ENCODE measurements at regions not wholly inside any gene's neighbourhood (a gene's known extent, or its start where the extent isn't known, plus 50 kb on each side); places are given as distances from the start of the nearest gene placed in this dataset.

DNA sequence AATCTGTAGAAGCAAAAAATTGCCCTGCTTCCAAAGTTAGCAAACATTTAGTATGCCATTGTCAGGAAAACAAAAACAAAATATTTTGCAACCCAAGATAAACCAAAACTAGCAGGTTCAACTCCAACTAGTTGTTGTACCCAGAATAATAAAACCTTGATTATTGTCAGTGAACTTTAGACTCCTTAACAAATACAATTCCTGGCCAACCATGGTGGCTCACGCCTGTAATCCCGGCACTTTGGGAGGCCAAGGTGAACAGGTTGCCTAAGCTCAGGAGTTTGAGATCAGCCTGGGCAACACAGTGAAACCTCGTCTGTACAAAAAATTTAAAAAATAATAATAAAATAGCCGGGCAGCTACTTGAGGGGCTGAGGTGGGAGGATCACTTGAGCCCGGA lies 53.6 kb upstream of the EPCAM start:
- DNase-seq: no peak

DNA sequence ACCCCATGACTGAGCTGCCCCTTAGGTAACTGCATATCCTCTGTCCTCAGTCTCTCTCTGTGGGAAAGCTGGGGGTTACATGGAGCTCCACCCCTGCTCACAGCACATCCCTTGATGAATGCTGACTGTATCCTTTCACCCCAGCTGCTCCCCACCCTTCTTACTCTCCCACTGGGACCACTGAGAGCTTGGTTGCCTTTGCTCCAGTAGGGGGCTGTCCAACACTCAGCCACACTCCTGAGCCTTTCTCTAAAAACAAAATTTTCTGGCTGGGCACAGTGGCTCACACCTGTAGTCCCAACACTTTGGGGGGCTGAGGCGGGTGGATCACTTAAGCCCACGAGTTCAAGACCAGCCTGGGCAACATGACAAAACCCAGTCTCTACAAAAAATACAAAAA lies 55.4 kb upstream of the EPCAM start:
- no peak for DNase-seq

DNA sequence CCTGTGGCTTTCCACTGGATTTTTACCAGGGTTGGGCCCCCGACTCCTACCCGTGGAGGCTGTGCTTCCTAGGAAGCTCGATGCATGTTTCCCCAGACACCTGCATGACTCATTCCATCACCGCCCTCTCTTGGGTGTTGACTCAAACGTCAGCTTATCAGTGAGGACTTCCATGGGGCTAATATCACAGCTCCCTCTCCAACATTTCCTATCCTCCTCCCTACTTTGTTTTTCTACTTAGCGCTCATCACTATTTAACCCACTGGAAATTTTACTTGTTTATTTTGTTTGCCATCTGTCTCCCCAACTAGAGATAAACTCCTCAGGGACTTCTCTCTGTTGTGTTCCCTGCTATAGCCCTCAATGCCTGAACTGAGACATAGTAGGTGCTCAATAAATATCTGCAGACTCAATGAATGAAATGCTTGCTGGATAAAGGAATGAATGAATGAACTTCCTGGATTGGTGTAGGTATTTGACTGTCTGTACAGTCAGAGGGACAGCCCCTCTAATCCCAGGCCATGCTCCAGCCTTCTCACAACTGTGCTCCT lies 55.9 kb upstream of the EPCAM start:
- no peak for DNase-seq

DNA sequence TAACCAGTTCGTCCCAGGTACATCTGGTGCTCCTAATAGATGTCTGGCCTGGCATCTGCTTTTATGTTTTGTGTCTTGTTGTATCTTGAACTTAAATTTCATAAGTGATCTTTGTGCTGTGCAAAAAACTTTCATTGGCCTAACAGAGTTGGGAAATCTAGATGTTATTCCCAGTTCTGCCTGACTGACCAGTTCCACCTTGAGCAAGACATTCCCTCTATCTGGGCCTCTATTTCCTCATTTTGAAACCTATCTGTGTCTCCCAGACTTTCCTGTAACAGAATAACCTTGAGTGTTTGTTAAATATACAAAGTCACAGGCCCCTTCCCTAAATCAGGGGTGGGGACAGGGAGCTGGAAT lies 56.6 kb upstream of the EPCAM start:
- no peak for DNase-seq

DNA sequence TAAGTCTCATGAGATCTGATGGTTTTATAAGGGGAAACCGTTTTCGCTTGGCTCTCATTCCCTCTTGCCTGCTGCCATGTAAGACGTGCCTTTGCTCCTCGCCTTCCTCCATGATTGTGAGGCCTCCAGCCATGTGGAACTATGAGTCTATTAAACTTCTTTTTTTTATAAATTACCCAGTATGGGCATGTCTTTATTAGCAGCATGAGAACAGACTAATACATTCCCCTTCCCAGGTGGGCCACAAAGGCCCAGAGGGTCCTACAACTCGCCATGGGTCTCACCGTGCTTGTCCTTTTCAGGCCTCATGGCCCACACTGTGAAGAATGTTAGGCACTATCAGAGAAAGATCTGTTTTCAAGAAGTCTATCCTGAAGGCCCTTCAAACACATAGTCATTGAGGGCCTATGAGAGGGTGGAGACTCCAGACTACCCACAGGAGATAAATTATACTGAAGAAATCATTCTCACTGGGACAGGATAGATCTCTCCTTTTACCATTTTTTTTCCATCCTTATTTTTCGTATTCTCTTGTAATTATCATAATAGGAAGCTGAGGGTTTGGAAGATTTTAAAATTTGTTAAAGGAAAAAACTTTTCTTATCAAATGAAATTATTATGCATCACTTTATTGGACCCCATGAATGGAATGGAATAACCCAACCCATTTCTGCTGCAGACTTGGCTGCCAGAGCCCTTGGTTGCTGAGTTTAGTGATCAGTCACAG lies 57.2 kb upstream of the EPCAM start:
- DNase-seq: no peak

DNA sequence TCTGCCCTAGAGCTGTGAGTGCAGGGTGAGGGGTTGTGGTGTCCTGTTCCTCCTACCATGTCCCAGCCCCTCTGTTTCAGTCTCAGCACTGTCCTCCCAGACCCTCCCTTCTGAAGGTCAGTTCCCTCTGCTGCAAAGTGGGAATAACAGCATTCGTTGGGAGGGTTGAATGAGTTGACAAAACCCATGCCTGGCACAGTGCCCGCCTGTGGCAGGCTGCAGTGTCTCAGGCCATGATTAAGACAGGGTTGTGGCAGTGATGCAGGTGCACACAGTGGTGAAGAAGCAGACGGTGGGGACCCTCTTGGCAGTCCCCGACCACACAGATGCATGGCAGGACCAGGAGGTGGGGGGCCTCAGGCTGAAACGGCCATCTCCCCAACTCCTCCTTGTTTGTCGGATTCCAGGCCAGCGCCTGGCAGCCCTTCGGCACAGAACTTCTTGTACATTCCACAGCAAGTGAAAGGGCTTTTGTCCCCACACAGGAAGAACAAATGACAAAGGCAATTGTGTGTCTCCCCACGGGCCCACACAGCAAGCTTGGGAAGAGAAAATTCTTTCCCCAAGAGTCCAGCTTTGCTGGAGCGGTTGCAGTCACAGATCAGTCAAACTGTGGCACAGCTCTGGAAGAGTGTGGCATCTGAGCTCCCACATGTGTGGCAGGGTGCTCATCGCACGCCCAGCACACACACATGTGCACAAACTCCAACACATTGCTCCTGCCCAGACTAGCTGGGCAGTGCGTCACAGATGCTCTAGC lies 58.1 kb upstream of the EPCAM start:
- no peak for DNase-seq

DNA sequence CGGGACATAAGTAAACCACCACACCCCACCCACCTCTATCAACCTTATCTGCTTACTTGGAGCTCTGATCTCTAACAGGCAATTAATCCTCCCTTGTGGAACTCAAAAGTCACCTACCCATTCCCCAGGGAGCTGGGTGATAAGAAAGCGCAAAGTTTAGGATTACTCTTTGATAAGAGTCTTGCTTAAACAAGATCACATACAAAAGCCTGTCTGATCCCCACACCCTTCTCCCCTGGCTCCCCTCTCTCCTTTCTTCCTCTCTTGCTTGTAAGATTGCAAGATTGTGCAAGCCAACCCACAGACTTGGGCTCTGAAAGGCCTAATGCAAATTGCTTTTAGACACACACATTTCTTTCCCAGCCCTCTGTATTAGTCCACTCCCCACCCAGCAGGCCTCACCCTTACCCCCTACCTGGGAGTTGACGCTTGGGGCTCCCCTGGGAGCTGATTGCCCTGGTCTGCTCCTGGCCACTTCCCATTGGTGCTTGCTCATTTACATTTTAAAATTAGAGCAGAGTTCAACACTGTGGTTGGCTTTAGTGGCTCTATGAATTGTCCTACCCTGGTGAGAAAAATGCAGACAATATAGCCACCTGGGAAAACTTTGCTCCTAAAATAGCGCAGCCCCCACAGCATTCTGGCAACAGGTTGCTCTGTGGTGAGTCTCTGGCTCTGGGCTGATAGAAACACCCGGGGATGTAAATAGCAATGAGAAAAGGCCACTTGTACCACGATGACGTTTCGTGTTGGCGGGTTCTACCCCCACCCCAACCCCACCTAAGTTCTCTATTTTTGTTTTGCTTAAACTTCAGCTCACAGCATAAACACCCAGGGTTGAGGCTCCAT lies 58.9 kb upstream of the EPCAM start:
- DNase-seq: no peak

DNA sequence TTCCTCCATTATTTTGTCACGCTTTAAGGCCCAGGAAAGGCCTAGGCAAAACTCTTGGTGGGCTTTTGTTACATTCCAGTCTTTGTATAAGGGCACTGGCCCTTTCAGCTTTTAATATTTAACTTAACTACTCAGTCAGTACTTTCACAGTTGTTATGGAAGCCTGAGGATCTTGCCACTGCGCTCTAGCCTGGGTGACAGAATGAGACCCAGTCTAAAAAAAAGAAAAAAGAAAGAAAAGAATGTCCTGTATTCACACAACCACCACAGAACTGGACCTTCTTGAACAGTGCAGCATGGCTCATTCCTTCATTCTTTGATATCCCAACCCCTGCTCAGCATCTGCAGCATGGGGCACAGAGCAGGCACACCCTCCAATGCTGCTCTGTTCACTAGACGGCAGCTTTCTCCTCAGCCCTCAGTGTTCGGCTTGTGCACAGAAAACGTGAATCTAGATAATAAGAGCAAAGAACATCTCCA lies 59.6 kb upstream of the EPCAM start:
- DNase-seq: no peak

DNA sequence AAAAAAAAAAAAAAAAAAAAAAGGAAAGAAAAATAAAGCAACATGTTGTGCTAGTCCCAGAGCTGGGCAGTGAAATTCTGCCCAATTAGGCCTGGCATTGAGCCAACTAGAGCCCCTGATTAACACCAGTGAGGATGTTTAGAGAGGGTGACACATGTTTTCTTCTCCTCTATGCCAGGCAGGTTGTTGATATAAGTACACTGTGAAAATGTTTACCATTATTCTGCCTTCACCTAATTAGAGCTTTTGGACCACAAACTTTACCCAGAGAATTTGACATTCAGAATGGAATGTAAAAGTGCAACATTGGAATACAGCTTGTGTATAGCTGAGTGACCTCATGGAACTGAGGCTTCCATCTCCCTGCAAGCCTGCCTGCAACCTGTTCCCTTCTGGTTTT lies 62.0 kb upstream of the EPCAM start:
- DNase-seq: peak; percentile 51

DNA sequence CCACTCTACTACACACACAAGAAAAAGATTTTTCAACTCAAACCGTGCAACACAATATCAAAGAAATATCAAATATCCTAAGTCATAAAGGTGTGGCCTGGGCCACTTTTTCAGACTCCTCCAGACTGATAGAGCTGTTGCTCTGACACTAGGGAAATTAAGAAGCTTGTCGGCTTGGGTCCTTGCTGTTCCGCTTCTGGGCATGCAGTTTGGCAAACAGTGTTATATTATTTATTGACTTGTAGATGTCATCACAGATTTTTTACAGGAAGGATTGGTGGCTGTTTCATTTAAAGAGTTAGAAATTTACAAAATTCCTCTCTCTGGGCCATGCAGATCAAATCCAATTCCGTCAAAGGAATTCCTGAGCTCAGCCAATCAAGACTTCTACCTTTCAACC lies 64.5 kb upstream of the EPCAM start:
- DNase-seq: no peak

DNA sequence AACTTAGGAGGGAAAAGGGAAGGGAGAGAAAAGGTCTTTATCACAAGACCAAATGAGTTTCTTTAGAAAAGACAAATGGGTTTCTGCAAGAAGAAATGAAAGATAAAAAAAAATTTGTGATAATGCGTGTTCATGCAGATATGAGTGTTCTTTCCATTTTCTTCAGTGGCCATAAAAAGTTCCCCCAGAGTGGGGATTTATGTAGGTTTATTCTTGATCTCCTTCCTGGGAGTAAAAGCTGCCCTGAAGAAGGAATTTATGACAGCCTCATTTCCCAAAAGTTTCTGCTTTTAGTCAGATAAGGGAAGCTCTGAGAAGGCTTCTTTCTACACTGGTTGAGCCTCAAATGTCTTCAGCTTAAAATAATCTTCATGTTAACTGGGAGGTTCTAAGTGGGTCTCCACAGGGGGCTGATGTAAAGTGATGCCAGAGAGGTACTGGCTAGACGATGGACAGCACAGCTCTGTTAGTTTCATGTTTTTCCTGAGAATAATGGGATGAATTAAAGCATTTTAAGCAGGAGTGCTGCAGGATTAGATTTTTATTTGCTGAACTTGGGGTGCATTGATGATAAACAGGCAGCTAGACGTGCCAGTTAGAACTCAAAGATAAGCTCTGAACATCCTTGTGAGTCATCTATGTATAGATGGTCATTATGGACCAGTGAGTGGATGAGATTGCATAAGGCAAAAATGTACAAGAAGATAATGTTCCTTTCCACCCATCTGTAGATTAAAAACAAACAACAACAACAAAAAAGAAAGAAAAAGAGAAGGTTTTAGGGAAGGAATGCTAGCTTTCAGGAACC lies 65.6 kb upstream of the EPCAM start:
- DNase-seq: no peak

DNA sequence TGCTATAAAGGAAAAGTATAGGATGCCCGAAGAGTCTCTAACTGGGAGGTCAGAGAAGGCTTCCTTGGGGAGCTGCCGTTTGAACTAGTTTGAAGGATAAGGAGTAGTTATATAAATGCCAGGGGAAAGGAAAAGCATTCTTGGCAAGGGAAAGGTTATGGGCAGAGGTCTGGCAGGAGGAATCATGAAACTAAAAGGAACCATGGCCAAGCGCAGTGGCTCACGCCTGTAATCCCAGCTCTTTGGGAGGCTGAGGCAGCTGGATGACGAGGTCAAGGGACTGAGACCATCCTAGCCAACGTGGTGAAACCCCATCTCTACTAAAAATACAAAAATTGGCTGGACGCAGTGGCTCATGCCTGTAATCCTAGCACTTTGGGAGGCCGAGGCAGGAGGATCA lies 66.8 kb upstream of the EPCAM start:
- no peak for DNase-seq

DNA sequence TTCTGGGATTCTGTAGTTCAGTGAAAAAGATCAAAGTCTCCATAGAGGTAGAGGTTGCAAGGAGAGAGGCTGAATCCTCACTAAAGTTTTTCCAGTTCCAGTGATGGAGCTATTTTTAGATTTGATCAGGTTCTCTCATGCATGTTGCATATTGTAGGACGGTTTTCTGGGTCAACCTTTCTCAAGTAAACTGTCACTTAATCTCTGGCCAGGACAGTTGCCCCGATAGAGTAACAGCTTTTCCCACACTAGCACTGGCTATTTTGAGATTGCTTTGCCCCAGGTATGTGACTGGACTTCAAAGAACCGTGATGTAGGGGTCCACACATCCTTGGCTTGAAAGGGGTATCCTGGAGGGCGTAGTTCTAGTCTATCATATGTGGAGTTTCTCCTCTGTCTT lies 67.4 kb upstream of the EPCAM start:
- no peak for DNase-seq

DNA sequence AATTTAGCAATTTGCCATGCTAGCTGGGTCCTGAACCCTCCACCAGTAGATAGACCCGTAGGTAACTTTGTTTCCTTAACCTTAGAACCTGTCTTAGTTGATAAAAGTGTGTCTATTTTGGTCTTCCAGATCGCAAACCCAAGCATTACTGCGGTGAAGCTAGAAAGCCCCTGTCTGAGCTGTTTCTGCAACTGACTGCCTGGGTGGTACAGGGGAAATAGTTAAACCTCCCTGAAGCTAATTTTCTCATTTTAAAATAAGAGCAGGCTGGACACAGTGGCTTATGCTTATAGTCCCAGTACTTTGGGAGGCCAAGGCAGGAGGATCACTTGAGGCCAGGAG lies 67.9 kb upstream of the EPCAM start:
- DNase-seq: no peak

DNA sequence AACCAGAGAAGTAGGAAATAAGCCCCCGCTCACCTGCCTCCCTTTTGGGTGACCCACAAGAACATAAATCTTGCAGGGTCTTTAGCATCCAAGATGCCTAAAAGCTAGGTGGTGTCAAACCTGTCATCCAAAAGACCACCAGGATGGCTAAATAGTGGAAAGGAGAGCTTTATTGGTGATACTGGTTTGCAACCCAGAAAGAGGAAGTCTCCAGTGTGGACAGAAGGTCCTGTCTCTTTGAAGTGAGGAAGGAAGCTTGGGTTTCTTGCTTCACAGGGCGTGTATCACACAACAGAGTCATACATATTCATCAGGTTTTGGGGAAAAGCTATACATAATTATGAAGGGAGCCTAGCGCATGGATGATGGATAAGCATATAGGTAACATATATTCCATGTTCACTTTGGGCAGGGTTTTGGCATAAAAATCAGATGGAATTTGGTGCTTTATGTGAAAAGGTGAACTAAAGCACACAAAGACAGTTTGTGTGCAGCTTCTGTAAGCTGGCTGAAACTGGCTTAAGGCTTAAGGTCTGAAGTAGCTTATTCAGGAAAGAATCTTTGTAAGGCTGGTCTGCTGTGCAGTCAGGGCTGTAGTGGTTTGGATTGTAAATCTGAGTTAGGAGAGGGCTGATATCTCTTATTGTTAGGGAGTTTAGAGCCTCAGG lies 68.4 kb upstream of the EPCAM start:
- DNase-seq: no peak

DNA sequence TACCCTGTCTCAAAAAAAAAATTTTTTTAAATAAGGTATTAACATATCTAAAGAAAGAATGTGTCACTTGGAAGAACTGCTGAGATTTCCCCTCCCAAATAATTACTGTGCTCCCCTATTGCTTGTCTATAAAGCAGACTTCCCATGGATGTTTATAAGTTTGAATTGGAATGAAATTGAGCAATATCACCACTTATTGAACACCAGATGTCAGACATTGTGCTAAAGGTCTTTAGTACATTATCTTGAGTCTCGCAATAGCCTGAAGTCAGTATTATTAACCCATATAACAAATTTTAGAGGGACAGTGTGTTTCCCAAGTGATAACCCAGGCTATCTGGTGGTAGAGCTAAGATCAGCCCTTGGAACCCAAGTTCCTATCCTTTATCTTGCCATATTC lies 69.0 kb upstream of the EPCAM start:
- DNase-seq: no peak

DNA sequence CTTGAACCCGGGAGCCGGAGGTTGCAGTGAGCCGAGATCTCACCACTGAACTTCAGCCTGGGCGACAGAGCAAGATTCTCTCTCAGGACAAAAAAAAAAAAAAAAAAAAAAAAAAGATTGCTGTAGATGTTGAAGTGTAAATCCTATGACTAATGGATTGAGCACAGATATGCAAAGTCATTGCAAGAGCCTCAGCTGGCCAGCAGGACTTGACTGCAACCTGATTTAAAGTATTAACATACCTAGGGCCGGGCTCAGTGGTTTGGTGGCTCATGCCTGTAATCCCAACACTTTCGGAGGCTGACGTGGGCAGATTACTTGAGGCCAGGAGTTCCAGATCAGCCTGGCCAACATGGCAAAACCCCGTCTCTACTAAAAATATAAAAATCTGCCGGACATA lies 69.6 kb upstream of the EPCAM start:
- no peak for DNase-seq

DNA sequence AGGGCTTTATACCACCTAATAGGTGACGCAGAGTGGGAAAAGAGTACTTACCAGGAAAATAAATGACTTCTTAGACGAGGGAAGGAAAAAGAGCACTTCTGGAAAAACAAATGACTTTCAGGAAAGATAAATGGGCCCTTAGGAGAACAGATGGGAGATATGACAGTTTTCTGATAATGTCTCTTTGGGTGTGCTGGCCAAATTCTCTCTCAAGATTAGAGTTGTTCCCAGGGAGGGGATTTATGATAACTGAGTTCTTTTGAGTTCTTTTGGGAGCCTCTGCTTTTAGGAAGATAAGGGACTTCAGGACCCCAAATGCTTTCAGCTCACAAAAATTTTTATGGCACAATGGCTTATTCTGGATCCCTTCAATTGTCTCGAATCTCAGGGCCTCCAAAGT lies 70.3 kb upstream of the EPCAM start:
- DNase-seq: no peak

DNA sequence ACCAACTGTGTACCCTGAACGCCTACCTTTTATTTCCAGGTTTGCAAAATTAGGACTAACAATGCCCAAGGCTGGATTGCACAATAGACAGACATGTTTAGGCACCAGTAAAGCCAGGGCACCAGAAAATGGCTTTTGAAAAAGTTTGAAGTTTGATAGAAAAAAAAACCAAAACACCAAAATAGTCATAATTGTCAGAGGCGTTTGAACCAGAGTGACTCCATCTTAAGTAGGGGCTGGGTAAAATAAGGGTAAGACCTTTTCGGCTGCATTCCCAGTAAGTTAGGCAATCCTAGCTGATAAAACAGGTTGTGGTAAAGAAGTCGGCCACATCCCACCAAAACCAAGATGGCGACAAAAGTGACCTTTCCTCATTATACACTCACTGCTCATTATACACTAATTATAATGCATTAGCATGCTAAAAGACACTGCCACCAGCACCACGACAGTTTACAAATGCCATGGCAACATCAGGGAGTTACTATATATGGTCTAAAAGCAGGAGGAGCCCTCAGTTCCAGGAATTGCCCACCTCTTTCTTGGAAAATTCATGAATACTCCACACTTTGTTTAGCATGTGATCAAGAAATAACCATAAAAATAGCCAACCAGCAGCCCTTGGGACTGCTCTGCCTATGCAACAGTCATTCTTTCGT lies 71.2 kb upstream of the EPCAM start:
- no peak for DNase-seq

DNA sequence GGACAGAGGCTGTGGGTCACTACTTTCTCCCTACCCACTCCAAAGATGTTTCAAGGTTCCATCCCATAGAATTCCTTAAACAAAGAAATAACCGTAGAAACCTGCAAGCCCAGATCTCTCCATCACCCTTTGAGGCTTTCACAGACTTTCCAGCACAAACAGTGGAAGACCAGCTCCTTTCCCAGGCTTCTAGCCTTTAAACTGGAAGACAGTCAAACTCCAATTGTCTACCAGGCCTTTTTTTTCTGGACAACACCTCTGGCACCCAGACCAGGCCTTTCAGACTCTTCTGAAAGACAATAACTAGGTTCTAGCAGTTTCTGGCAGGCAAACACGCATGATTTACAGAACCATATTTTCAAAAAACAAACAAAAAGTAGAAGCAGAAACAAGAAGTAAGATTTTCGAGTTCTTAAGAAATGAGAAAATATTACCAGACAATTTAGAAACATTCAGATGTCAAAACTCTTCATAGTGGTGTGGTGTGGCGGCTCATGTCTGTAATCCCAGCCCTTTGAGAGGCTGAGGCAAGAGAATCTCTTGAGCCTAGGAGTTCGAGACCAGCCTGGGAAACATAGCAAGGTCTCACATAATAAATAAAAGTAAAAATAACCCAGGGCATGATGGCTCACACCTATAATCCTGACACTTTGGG lies 73.0 kb upstream of the EPCAM start:
- DNase-seq: no peak

Measured in NCI-H1105 (cell line).